HG03159 (cell line): ENCODE measurements at regions not wholly inside any gene's neighbourhood (a gene's known extent, or its start where the extent isn't known, plus 50 kb on each side); places are given as distances from the start of the nearest gene placed in this dataset.

Source experiments
- ATAC-seq: cut with Tn5 transposase; IDR thresholded peaks from one replicate; pipeline ENCODE4 v1.9.1; 2021; ENCODE audit warnings: mild to moderate bottlenecking, moderate library complexity; ENCODE audit not compliant: unreplicated experiment

- ATAC-seq = no peak
Observed at GRCh38 chr4:4695497-4695896, 153.6 kb upstream of the STX18 start.

GRCh38 chr4:4694827-4695226 lies 153.0 kb upstream of the STX18 start:
- no peak for ATAC-seq

- no peak for ATAC-seq
Observed at GRCh38 chr4:4694296-4694772, 152.5 kb upstream of the STX18 start.

GRCh38 chr4:4693755-4694295 lies 152.0 kb upstream of the STX18 start:
- ATAC-seq = no peak

- ATAC-seq = no peak
Observed at GRCh38 chr4:4693258-4693657, 151.4 kb upstream of the STX18 start.

- no peak for ATAC-seq
Observed at GRCh38 chr4:4690854-4691253, 149.0 kb upstream of the STX18 start.

- ATAC-seq = peak; percentile 81
Observed at GRCh38 chr4:4689694-4690440, 148.0 kb upstream of the STX18 start.

GRCh38 chr4:4687935-4688727 lies 146.3 kb upstream of the STX18 start:
- no peak for ATAC-seq

GRCh38 chr4:4687100-4687499 lies 145.3 kb upstream of the STX18 start:
- no peak for ATAC-seq

- no peak for ATAC-seq
Observed at GRCh38 chr4:4685810-4686795, 144.3 kb upstream of the STX18 start.

- ATAC-seq = no peak
Observed at GRCh38 chr4:4681653-4682052, 139.8 kb upstream of the STX18 start.

GRCh38 chr4:4680758-4681157 lies 138.9 kb upstream of the STX18 start:
- no peak for ATAC-seq

GRCh38 chr4:4680243-4680642 lies 138.4 kb upstream of the STX18 start:
- no peak for ATAC-seq

GRCh38 chr4:4677556-4678522 lies 136.0 kb upstream of the STX18 start:
- ATAC-seq = no peak

- no peak for ATAC-seq
Observed at GRCh38 chr4:4675641-4676040, 133.8 kb upstream of the STX18 start.

- no peak for ATAC-seq
Observed at GRCh38 chr4:4675051-4675581, 133.3 kb upstream of the STX18 start.

- ATAC-seq = no peak
Observed at GRCh38 chr4:4673070-4673469, 131.2 kb upstream of the STX18 start.

- ATAC-seq = no peak
Observed at GRCh38 chr4:4672402-4672801, 130.6 kb upstream of the STX18 start.

- no peak for ATAC-seq
Observed at GRCh38 chr4:4671774-4672349, 130.0 kb upstream of the STX18 start.
